Ishikawa (cell line): ENCODE measurements at regions not wholly inside any gene's neighbourhood (a gene's known extent, or its start where the extent isn't known, plus 50 kb on each side); places are given as distances from the start of the nearest gene placed in this dataset.

ENCODE experiments used
- CEBPB ChIP-seq: IDR thresholded peaks from 2 replicates; pipeline ENCODE4 v1.6.1; 2012
- CREB1 ChIP-seq: IDR thresholded peaks from 2 replicates; pipeline ENCODE4 v1.6.1; 2012; ENCODE audit warnings: low read depth
- EGR1 ChIP-seq: IDR thresholded peaks from 2 replicates; pipeline ENCODE4 v1.6.1; 2012
- EP300 ChIP-seq: IDR thresholded peaks from 2 replicates; pipeline ENCODE4 v1.6.1; 2012; ENCODE audit warnings: borderline replicate concordance
- FOXM1 ChIP-seq: IDR thresholded peaks from 2 replicates; pipeline ENCODE4 v1.6.1; 2012; ENCODE audit warnings: low read depth, borderline replicate concordance
- NFIC ChIP-seq: IDR thresholded peaks from 2 replicates; pipeline ENCODE4 v1.6.1; 2012
- RAD21 ChIP-seq: IDR thresholded peaks from 2 replicates; pipeline ENCODE4 v1.6.1; 2012; ENCODE audit warnings: low read depth
- REST ChIP-seq: IDR thresholded peaks from 2 replicates; pipeline ENCODE4 v1.6.1; 2012; ENCODE audit warnings: low read depth, mild to moderate bottlenecking
- TAF1 ChIP-seq: IDR thresholded peaks from 2 replicates; pipeline ENCODE4 v1.6.1; 2012; ENCODE audit warnings: low read depth, mild to moderate bottlenecking
- TCF12 ChIP-seq: IDR thresholded peaks from 2 replicates; pipeline ENCODE4 v1.6.1; 2012; ENCODE audit warnings: low read depth
- TEAD4 ChIP-seq: IDR thresholded peaks from 2 replicates; pipeline ENCODE4 v1.6.1; 2012
- YY1 ChIP-seq: IDR thresholded peaks from 2 replicates; pipeline ENCODE4 v1.6.1; 2012; ENCODE audit warnings: low read depth
- ZBTB7A ChIP-seq: IDR thresholded peaks from 2 replicates; pipeline ENCODE4 v1.6.1; 2012; ENCODE audit warnings: low read depth
- TF ChIP-seq, protein P1 (sequence below): IDR thresholded peaks from 2 replicates; pipeline ENCODE4 v1.6.1; 2012
- TF ChIP-seq, protein P2 (sequence below): IDR thresholded peaks from 2 replicates; pipeline ENCODE4 v1.6.1; 2012

GRCh38 chr5:58099257-58099656, 360.6 kb downstream of the PLK2 start:
- TF ChIP-seq, protein P1, sequence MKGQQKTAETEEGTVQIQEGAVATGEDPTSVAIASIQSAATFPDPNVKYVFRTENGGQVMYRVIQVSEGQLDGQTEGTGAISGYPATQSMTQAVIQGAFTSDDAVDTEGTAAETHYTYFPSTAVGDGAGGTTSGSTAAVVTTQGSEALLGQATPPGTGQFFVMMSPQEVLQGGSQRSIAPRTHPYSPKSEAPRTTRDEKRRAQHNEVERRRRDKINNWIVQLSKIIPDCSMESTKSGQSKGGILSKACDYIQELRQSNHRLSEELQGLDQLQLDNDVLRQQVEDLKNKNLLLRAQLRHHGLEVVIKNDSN: no peak
- TF ChIP-seq FOXM1 (no peak), REST (no peak), CREB1 (no peak), TAF1 (no peak), ZBTB7A (no peak), TEAD4 (no peak), NFIC (no peak), EP300 (no peak), EGR1 (no peak), RAD21 (no peak), TCF12 (no peak), YY1 (no peak), CEBPB (no peak)
- TF ChIP-seq, protein P2, sequence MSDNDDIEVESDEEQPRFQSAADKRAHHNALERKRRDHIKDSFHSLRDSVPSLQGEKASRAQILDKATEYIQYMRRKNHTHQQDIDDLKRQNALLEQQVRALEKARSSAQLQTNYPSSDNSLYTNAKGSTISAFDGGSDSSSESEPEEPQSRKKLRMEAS: no peak

- no peak for TF ChIP-seq REST
- TF ChIP-seq TEAD4: no peak
- TF ChIP-seq ZBTB7A: no peak
- TF ChIP-seq NFIC: no peak
- TF ChIP-seq, protein P2: no peak
- no peak for TF ChIP-seq EP300
- TF ChIP-seq CEBPB: no peak
- TF ChIP-seq TAF1: no peak
- no peak for TF ChIP-seq CREB1
- TF ChIP-seq RAD21: no peak
- TF ChIP-seq YY1: no peak
- TF ChIP-seq EGR1: no peak
- no peak for TF ChIP-seq TCF12
- TF ChIP-seq, protein P1: no peak
- no peak for TF ChIP-seq FOXM1
Measured at GRCh38 chr5:58094031-58094430, 365.9 kb downstream of the PLK2 start.

GRCh38 chr5:58090704-58091103, 369.2 kb downstream of the PLK2 start:
- TF ChIP-seq CEBPB (no peak), EP300 (no peak), CREB1 (no peak), TAF1 (no peak), RAD21 (no peak), ZBTB7A (no peak)

- no peak for TF ChIP-seq CREB1
- no peak for TF ChIP-seq REST
- TF ChIP-seq YY1: no peak
- no peak for TF ChIP-seq ZBTB7A
- TF ChIP-seq RAD21: no peak
- TF ChIP-seq, protein P2: no peak
- no peak for TF ChIP-seq EGR1
Measured at GRCh38 chr5:58088941-58089340, 370.9 kb downstream of the PLK2 start.

- TF ChIP-seq TEAD4: no peak
- no peak for TF ChIP-seq EGR1
- no peak for TF ChIP-seq YY1
- TF ChIP-seq REST: no peak
- no peak for TF ChIP-seq FOXM1
- TF ChIP-seq, protein P2: no peak
- TF ChIP-seq, protein P1: no peak
- no peak for TF ChIP-seq CEBPB
- TF ChIP-seq CREB1: no peak
- no peak for TF ChIP-seq TAF1
- no peak for TF ChIP-seq RAD21
- no peak for TF ChIP-seq NFIC
- TF ChIP-seq ZBTB7A: no peak
- TF ChIP-seq TCF12: no peak
- TF ChIP-seq EP300: no peak
Measured at GRCh38 chr5:58087905-58088304, 372.0 kb downstream of the PLK2 start.
